HepG2 (cell line): ENCODE measurements at regions not wholly inside any gene's neighbourhood (a gene's known extent, or its start where the extent isn't known, plus 50 kb on each side); places are given as distances from the start of the nearest gene placed in this dataset.
"Not testable (repeated sequence)": the region's sequence is repeated elsewhere in the genome, so short reads cannot be mapped to it uniquely, and the experiment has no call there.

Experiments
- ATAC-seq: fragments of 200-7000 bp; cut with Tn5 transposase; 3 replicates; pipeline ENCODE4 v1.9.1; 2020; ENCODE audit warnings: mild to moderate bottlenecking, moderate library complexity
- BruUV-seq: library from RNA; stranded (reverse); fragments of 400-500 nt; replicated peaks from 2 replicates; lab custom pipeline; 2021; lab: Mats Ljungman, UMichigan
- CTCF ChIA-PET: fragments of 300-600 bp; formaldehyde crosslinking; extraction: SDS; loops from one replicate; lab custom pipeline; 2021; ENCODE audit warnings: low total read pairs, inconsistent platforms, low intra/inter-chr PET ratio; lab: Yijun Ruan, JAX
- POLR2A ChIA-PET: fragments of 350-600 bp; sonication (Branson Sonifier 250); formaldehyde crosslinking; loops from one replicate; lab custom pipeline; 2020; ENCODE audit warnings: antibody characterized with exemption, inconsistent platforms; lab: Yijun Ruan, JAX
- DNase-seq: peaks from one replicate; pipeline ENCODE4 v3.0.0-alpha.2; 2015; ENCODE audit warnings: low spot score
- FAIRE-seq: peaks from 3 replicates; lab custom pipeline; 2011; peaks lifted over from hg19 to GRCh38; lab: Jason Lieb, UNC
- H2AFZ ChIP-seq: one replicate; pipeline ENCODE4 v1.6.1; 2011; ENCODE audit warnings: low read length, inconsistent platforms
- H3K27ac ChIP-seq: fragments of 300-600 bp; 3 replicates; pipeline ENCODE4 v1.8.0; 2011; ENCODE audit warnings: mixed run types, mild to moderate bottlenecking, mixed read lengths, low read length, inconsistent platforms; ENCODE audit not compliant: insufficient read depth; ENCODE audit errors: extremely low read length
- H3K27me3 ChIP-seq, 2 experiments: fragments of 200-600 bp in 1 of 2; 2 replicates in 1 of 2; 3 replicates in 1 of 2; pipeline versions ENCODE4 v1.6.0 to v1.8.0; 2011; ENCODE audit warnings: low read length in 2 of 2, mild to moderate bottlenecking in 2 of 2, moderate library complexity in 2 of 2, inconsistent platforms in 1 of 2; ENCODE audit not compliant: insufficient read depth in 2 of 2, control insufficient read depth in 1 of 2
- H3K36me3 ChIP-seq, 2 experiments: fragments of 200-600 bp in 1 of 2; replicated peaks in 1 of 2; 2 replicates in 1 of 2; 3 replicates in 1 of 2; pipeline versions ENCODE4 v1.5.1 to v1.8.0; 2011; ENCODE audit warnings: low read length in 2 of 2, inconsistent platforms in 1 of 2; ENCODE audit not compliant: insufficient read depth in 2 of 2, control insufficient read depth in 1 of 2
- H3K4me1 ChIP-seq: 2 replicates; pipeline ENCODE4 v1.5.1; 2012; ENCODE audit warnings: low read length, inconsistent platforms; ENCODE audit not compliant: insufficient read depth
- H3K4me2 ChIP-seq: 2 replicates; pipeline ENCODE4 v1.6.0; 2011; ENCODE audit warnings: low read depth, low read length, inconsistent platforms
- H3K4me3 ChIP-seq, 3 experiments: fragments of 200-600 bp in 1 of 3; sonication (generic), shearing (Covaris generic) in 1 of 3; replicated peaks in 1 of 3; 2 replicates each; pipeline ENCODE4 v1.5.1; 2011 to 2016; ENCODE audit warnings: low read length in 3 of 3, inconsistent platforms in 2 of 3, low read depth in 2 of 3, mild to moderate bottlenecking in 2 of 3, control low read depth in 1 of 3, mixed read lengths in 1 of 3; ENCODE audit not compliant: insufficient read depth in 1 of 3
- H3K79me2 ChIP-seq: one replicate; pipeline ENCODE4 v1.6.1; 2011; ENCODE audit warnings: low read length, inconsistent platforms; ENCODE audit not compliant: insufficient read depth
- H3K9ac ChIP-seq: 2 replicates; pipeline ENCODE4 v1.6.0; 2011; ENCODE audit warnings: mild to moderate bottlenecking, low read depth, low read length, inconsistent platforms; ENCODE audit not compliant: insufficient read depth
- H3K9me3 ChIP-seq: 2 replicates; pipeline ENCODE4 v1.5.1; 2012; ENCODE audit warnings: mild to moderate bottlenecking, low read length
- H4K20me1 ChIP-seq: 2 replicates; pipeline ENCODE4 v1.6.0; 2011; ENCODE audit warnings: inconsistent platforms, mild to moderate bottlenecking, low read length, moderate library complexity; ENCODE audit not compliant: insufficient read depth
- ESRRA ChIP-seq: sonication (generic); formaldehyde crosslinking; IDR thresholded peaks from 2 replicates; pipeline ENCODE4 v1.5.1; 2020; ENCODE audit warnings: mild to moderate bottlenecking, low read depth, missing genetic modification reagents
- NFYB ChIP-seq: sonication (generic); formaldehyde crosslinking; IDR thresholded peaks from 2 replicates; pipeline ENCODE4 v1.4.0; 2020; ENCODE audit warnings: missing genetic modification reagents
- PRMT3 ChIP-seq: sonication (generic); formaldehyde crosslinking; IDR thresholded peaks from 2 replicates; pipeline ENCODE4 v1.8.1; 2022; ENCODE audit warnings: low read depth, mild to moderate bottlenecking, moderate library complexity, missing genetic modification reagents, borderline replicate concordance
- WGBS: methylation state at CpG from one replicate; pipeline ENCODE4 v1.1.6; 2017; ENCODE audit warnings: low lambda C conversion rate; 5-methylcytosine and 5-hydroxymethylcytosine counted together
- in situ Hi-C: cut with HindIII; loops from 2 replicates; pipeline ENCODE4 v1.10.0; 2017; ENCODE audit warnings: low pct_unique_long_range_greater_than_20kb; ENCODE audit not compliant: extremely low pct_ligation_motif_present
- intact Hi-C: fragments of 100-400 bp; cut with micrococcal nuclease; formaldehyde crosslinking; loops from one replicate; pipeline ENCODE4 v1.10.0; 2022; ENCODE audit not compliant: unreplicated experiment
- TF ChIP-seq, protein P1 (sequence below): sonication (generic); formaldehyde crosslinking; IDR thresholded peaks from 2 replicates; pipeline ENCODE4 v1.4.0; 2020; ENCODE audit warnings: missing genetic modification reagents
- TF ChIP-seq, protein P2 (sequence below): IDR thresholded peaks from 2 replicates; pipeline ENCODE4 v1.6.1; 2016; ENCODE audit warnings: missing compliant biosample characterization, missing genetic modification reagents, borderline replicate concordance

- Histone ChIP-seq H3K4me3 (no peak overlapping the region), H2AFZ (no peak overlapping the region), H3K4me1 (no peaks in the 10 kb centered on the region), H3K4me2 (no peak overlapping the region), H3K79me2 (no peaks in the 10 kb centered on the region), H3K27ac (no peak overlapping the region), H3K9ac (no peak overlapping the region), H3K27me3 (no peaks in the 10 kb centered on the region), H3K36me3 (no peaks in the 10 kb centered on the region), H4K20me1 (no peaks in the 10 kb centered on the region), H3K9me3 (no peaks in the 10 kb centered on the region)
- BruUV-seq = no TSS peak
- in situ Hi-C loops (no loop called here), intact Hi-C loops (no loop called here)
- FAIRE-seq (no peak), ATAC-seq (no peak), DNase-seq (no peak)
- ChIA-PET POLR2A (no interaction called here), CTCF (no interaction called here)
- TF ChIP-seq, protein P1, sequence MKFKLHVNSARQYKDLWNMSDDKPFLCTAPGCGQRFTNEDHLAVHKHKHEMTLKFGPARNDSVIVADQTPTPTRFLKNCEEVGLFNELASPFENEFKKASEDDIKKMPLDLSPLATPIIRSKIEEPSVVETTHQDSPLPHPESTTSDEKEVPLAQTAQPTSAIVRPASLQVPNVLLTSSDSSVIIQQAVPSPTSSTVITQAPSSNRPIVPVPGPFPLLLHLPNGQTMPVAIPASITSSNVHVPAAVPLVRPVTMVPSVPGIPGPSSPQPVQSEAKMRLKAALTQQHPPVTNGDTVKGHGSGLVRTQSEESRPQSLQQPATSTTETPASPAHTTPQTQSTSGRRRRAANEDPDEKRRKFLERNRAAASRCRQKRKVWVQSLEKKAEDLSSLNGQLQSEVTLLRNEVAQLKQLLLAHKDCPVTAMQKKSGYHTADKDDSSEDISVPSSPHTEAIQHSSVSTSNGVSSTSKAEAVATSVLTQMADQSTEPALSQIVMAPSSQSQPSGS (CRISPR knock-in tag) = no peak
- no peak for TF ChIP-seq ESRRA (CRISPR knock-in tag)
- TF ChIP-seq, protein P2, sequence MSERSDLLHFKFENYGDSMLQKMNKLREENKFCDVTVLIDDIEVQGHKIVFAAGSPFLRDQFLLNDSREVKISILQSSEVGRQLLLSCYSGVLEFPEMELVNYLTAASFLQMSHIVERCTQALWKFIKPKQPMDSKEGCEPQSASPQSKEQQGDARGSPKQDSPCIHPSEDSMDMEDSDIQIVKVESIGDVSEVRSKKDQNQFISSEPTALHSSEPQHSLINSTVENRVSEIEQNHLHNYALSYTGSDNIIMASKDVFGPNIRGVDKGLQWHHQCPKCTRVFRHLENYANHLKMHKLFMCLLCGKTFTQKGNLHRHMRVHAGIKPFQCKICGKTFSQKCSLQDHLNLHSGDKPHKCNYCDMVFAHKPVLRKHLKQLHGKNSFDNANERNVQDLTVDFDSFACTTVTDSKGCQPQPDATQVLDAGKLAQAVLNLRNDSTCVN (CRISPR knock-in tag) = no peak
- no peak for TF ChIP-seq NFYB (CRISPR knock-in tag)
- TF ChIP-seq PRMT3 (CRISPR knock-in tag) = no peak
- WGBS = 0% methylated on average over 4 of the region's 4 CpGs
Measured at GRCh38 chr4:124980276-124980752, 267.8 kb upstream of the ANKRD50 start.

DNA sequence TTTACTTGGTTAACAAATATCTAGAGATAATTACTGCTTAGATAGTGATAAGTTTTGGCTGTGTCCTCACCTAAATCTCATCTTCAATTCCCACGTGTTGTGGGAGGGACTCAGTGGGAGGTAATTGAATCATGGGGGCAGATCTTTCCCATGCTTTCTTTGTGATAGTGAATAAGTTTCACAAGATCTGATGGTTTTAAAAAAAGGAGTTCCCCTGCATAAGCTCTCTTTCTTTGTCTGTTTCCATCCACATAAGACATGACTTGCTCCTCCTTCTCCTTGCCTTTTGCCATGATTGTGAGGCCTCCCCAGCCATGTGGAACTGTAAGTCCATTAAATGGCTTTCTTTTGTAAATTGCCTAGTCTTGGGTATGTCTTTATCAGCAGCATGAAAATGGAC lies 266.0 kb upstream of the ANKRD50 start:
- H3K79me2 ChIP-seq, H3K4me2 ChIP-seq, H2AFZ ChIP-seq, BruUV-seq, H4K20me1 ChIP-seq, DNase-seq, in situ Hi-C loops, POLR2A ChIA-PET, H3K9me3 ChIP-seq, ATAC-seq, CTCF ChIA-PET, intact Hi-C loops, H3K27ac ChIP-seq, H3K9ac ChIP-seq, H3K4me3 ChIP-seq, H3K4me1 ChIP-seq, FAIRE-seq, H3K27me3 ChIP-seq, H3K36me3 ChIP-seq: not testable (repeated sequence)
- 0% methylated on average over 1 of the region's 1 CpG for WGBS
